ENCODE measurements at regions not wholly inside any gene's neighbourhood (a gene's known extent, or its start where the extent isn't known, plus 50 kb on each side); places are given as distances from the start of the nearest gene placed in this dataset.
"Not testable (repeated sequence)": the region's sequence is repeated elsewhere in the genome, so short reads cannot be mapped to it uniquely, and the experiment has no call there.

- Histone ChIP-seq H3K79me2 (ENCODE audit: insufficient read depth, low read length) (no peaks in the 10 kb centered on the region), H3K4me2 (ENCODE audit: low read length) (no peak overlapping the region), H4K20me1 (ENCODE audit: insufficient read depth, low read length) (no peaks in the 10 kb centered on the region), H3K9me3 (ENCODE audit: insufficient read depth, low read depth, low read length) (peaks cover 5% of the 10 kb centered on the region), H3K9ac (ENCODE audit: low read length) (no peak overlapping the region), H3K4me1 (ENCODE audit: insufficient read depth, low read length) (no peaks in the 10 kb centered on the region), H3K4me3 (ENCODE audit: insufficient read depth, low read depth, low read length) (no peak overlapping the region), H3K36me3 (ENCODE audit: insufficient read depth, low read length) (no peaks in the 10 kb centered on the region), H3K27me3 (ENCODE audit: insufficient read depth, low read length) (no peaks in the 10 kb centered on the region), H2AFZ (ENCODE audit: low read depth, low read length) (no peak overlapping the region), H3K27ac (ENCODE audit: low read depth, low read length) (no peak overlapping the region)
- Mint-ChIP-seq H3K36me3 (ENCODE audit: low read depth, unreplicated experiment) (no peaks in the 10 kb centered on the region), H3K27me3 (ENCODE audit: low read depth, unreplicated experiment) (no peaks in the 10 kb centered on the region), H3K27ac (ENCODE audit: unreplicated experiment) (no peak overlapping the region), H3K4me3 (ENCODE audit: unreplicated experiment) (no peak overlapping the region), H3K9me3 (ENCODE audit: unreplicated experiment) (peaks cover 14% of the 10 kb centered on the region), H3K4me1 (ENCODE audit: low read depth, unreplicated experiment) (no peaks in the 10 kb centered on the region)
- FAIRE-seq, result no peak
- TF ChIP-seq, protein P1, sequence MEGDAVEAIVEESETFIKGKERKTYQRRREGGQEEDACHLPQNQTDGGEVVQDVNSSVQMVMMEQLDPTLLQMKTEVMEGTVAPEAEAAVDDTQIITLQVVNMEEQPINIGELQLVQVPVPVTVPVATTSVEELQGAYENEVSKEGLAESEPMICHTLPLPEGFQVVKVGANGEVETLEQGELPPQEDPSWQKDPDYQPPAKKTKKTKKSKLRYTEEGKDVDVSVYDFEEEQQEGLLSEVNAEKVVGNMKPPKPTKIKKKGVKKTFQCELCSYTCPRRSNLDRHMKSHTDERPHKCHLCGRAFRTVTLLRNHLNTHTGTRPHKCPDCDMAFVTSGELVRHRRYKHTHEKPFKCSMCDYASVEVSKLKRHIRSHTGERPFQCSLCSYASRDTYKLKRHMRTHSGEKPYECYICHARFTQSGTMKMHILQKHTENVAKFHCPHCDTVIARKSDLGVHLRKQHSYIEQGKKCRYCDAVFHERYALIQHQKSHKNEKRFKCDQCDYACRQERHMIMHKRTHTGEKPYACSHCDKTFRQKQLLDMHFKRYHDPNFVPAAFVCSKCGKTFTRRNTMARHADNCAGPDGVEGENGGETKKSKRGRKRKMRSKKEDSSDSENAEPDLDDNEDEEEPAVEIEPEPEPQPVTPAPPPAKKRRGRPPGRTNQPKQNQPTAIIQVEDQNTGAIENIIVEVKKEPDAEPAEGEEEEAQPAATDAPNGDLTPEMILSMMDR (IDR thresholded peaks at IDR 0.05; ENCODE audit: insufficient read depth, low read depth, low read length), result no peak
- TF ChIP-seq EZH2 (IDR thresholded peaks at IDR 0.05; ENCODE audit: insufficient read depth, low read length), result no peak
- DNase-seq (ENCODE audit: low read depth), result no peak
These were observed 700.9 kb downstream of the COL12A1 start for GRCh38 chr6:74504941-74505340.

DNA sequence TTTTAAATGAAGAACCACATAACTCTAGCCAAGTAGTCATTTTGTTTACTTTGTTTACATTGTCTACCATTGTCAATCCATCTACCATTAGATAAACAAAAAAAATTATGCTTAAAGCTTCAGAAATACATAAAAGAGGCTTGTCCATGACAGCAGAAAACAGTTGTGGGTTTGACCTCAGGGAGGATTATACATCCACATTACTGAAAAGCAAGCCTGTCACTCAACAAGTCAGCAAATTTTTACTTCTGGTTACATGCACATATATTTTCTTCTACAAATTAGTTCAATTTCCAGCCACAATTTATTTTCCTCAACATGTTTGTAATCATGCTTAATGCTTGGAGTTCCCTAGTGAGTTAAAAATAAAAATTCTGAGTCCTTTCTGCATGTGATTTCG lies 713.3 kb downstream of the COL12A1 start:
- H4K20me1 ChIP-seq (ENCODE audit: insufficient read depth, low read length), result no peaks in the 10 kb centered on the region
- no peaks in the 10 kb centered on the region for H3K27me3 Mint-ChIP-seq (ENCODE audit: low read depth, unreplicated experiment)
- no peaks in the 10 kb centered on the region for H3K36me3 Mint-ChIP-seq (ENCODE audit: low read depth, unreplicated experiment)
- no peaks in the 10 kb centered on the region for H3K79me2 ChIP-seq (ENCODE audit: insufficient read depth, low read length)
- no peak overlapping the region for H3K4me2 ChIP-seq (ENCODE audit: low read length)
- H3K4me3 Mint-ChIP-seq (ENCODE audit: unreplicated experiment), result no peak overlapping the region
- H2AFZ ChIP-seq (ENCODE audit: low read depth, low read length), result no peak overlapping the region
- TF ChIP-seq, protein P1 (IDR thresholded peaks at IDR 0.05; ENCODE audit: insufficient read depth, low read depth, low read length), result no peak
- TF ChIP-seq EZH2 (IDR thresholded peaks at IDR 0.05; ENCODE audit: insufficient read depth, low read length), result no peak
- no peaks in the 10 kb centered on the region for H3K36me3 ChIP-seq (ENCODE audit: insufficient read depth, low read length)
- DNase-seq (ENCODE audit: low read depth), result no peak
- FAIRE-seq, result no peak
- H3K9me3 ChIP-seq (ENCODE audit: insufficient read depth, low read depth, low read length), result no peaks in the 10 kb centered on the region
- H3K27ac Mint-ChIP-seq (ENCODE audit: unreplicated experiment), result no peak overlapping the region
- H3K4me3 ChIP-seq (ENCODE audit: insufficient read depth, low read depth, low read length), result no peak overlapping the region
- no peaks in the 10 kb centered on the region for H3K27me3 ChIP-seq (ENCODE audit: insufficient read depth, low read length)
- H3K9ac ChIP-seq (ENCODE audit: low read length), result no peak overlapping the region
- H3K27ac ChIP-seq (ENCODE audit: low read depth, low read length), result no peak overlapping the region
- no peaks in the 10 kb centered on the region for H3K4me1 Mint-ChIP-seq (ENCODE audit: low read depth, unreplicated experiment)
- peaks cover 5% of the 10 kb centered on the region for H3K9me3 Mint-ChIP-seq (ENCODE audit: unreplicated experiment)
- no peaks in the 10 kb centered on the region for H3K4me1 ChIP-seq (ENCODE audit: insufficient read depth, low read length)

DNA sequence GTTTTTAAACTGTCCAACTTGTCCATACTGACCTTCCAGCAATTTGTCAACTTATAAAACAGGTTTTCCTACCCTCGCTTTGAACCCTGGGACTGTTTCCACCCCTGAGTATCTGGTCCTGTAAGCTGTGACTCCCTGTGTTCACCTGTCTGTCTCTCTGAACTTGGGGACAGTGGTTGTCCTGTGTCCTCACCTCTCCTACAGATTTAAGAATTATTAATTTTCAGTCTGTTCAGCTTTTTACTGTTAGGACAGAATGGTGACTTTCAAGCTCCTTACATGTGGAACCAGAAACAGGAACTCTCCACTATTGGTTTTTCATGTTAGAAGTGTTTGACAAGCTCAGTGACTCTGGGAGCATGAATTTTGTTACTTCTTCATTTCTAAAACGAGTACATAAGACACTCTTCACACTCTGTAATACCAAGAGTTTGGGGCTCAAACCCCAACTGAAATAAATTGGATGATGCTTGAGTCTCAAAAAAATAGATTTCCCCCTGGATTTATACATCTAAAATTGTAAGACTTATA lies 713.9 kb downstream of the COL12A1 start:
- Mint-ChIP-seq H3K27ac (ENCODE audit: unreplicated experiment) (no peak overlapping the region), H3K4me3 (ENCODE audit: unreplicated experiment) (no peak overlapping the region), H3K4me1 (ENCODE audit: low read depth, unreplicated experiment) (no peaks in the 10 kb centered on the region), H3K27me3 (ENCODE audit: low read depth, unreplicated experiment) (no peaks in the 10 kb centered on the region), H3K9me3 (ENCODE audit: unreplicated experiment) (peaks cover 5% of the 10 kb centered on the region), H3K36me3 (ENCODE audit: low read depth, unreplicated experiment) (no peaks in the 10 kb centered on the region)
- Histone ChIP-seq H3K27ac (ENCODE audit: low read depth, low read length) (no peak overlapping the region), H2AFZ (ENCODE audit: low read depth, low read length) (no peak overlapping the region), H3K36me3 (ENCODE audit: insufficient read depth, low read length) (no peaks in the 10 kb centered on the region), H3K27me3 (ENCODE audit: insufficient read depth, low read length) (no peaks in the 10 kb centered on the region), H3K9ac (ENCODE audit: low read length) (no peak overlapping the region), H3K79me2 (ENCODE audit: insufficient read depth, low read length) (no peaks in the 10 kb centered on the region), H3K4me1 (ENCODE audit: insufficient read depth, low read length) (no peaks in the 10 kb centered on the region), H3K9me3 (ENCODE audit: insufficient read depth, low read depth, low read length) (no peaks in the 10 kb centered on the region), H3K4me3 (ENCODE audit: insufficient read depth, low read depth, low read length) (no peak overlapping the region), H3K4me2 (ENCODE audit: low read length) (no peak overlapping the region), H4K20me1 (ENCODE audit: insufficient read depth, low read length) (no peaks in the 10 kb centered on the region)
- TF ChIP-seq, protein P1 (IDR thresholded peaks at IDR 0.05; ENCODE audit: insufficient read depth, low read depth, low read length), result no peak
- no peak for TF ChIP-seq EZH2 (IDR thresholded peaks at IDR 0.05; ENCODE audit: insufficient read depth, low read length)
- DNase-seq (ENCODE audit: low read depth) (no peak), FAIRE-seq (no peak)

- not testable (repeated sequence) for H3K27ac Mint-ChIP-seq (ENCODE audit: unreplicated experiment); H3K27ac ChIP-seq (ENCODE audit: low read depth, low read length); H3K4me3 ChIP-seq (ENCODE audit: insufficient read depth, low read depth, low read length); H3K9ac ChIP-seq (ENCODE audit: low read length); H3K36me3 Mint-ChIP-seq (ENCODE audit: low read depth, unreplicated experiment); H3K36me3 ChIP-seq (ENCODE audit: insufficient read depth, low read length); H4K20me1 ChIP-seq (ENCODE audit: insufficient read depth, low read length); H3K27me3 Mint-ChIP-seq (ENCODE audit: low read depth, unreplicated experiment); H3K4me2 ChIP-seq (ENCODE audit: low read length); H2AFZ ChIP-seq (ENCODE audit: low read depth, low read length); H3K27me3 ChIP-seq (ENCODE audit: insufficient read depth, low read length); H3K9me3 Mint-ChIP-seq (ENCODE audit: unreplicated experiment); H3K79me2 ChIP-seq (ENCODE audit: insufficient read depth, low read length); H3K4me3 Mint-ChIP-seq (ENCODE audit: unreplicated experiment); DNase-seq (ENCODE audit: low read depth); H3K4me1 Mint-ChIP-seq (ENCODE audit: low read depth, unreplicated experiment); H3K9me3 ChIP-seq (ENCODE audit: insufficient read depth, low read depth, low read length); FAIRE-seq; H3K4me1 ChIP-seq (ENCODE audit: insufficient read depth, low read length)
These were observed 717.1 kb downstream of the COL12A1 start for GRCh38 chr6:74488726-74489125.

Measured in astrocyte (in vitro differentiated cells and primary cell).